OCI-LY1 (cell line): ENCODE measurements at regions not wholly inside any gene's neighbourhood (a gene's known extent, or its start where the extent isn't known, plus 50 kb on each side); places are given as distances from the start of the nearest gene placed in this dataset.

Experiments used
- EZH2 ChIP-seq: fragments of 200-600 bp; sonication (generic), shearing (Covaris generic); IDR thresholded peaks from 2 replicates; pipeline ENCODE4 v1.8.0; 2017; ENCODE audit warnings: borderline replicate concordance, mixed run types, mild to moderate bottlenecking, antibody characterized with exemption, low read length, moderate library complexity, mixed read lengths
- TF ChIP-seq, protein P1 (sequence below): fragments of 200-600 bp; sonication (generic), shearing (Covaris generic); IDR thresholded peaks from 2 replicates; pipeline ENCODE4 v1.5.1; 2017; ENCODE audit warnings: mild to moderate bottlenecking, antibody characterized with exemption, low read length, moderate library complexity, mixed read lengths

DNA sequence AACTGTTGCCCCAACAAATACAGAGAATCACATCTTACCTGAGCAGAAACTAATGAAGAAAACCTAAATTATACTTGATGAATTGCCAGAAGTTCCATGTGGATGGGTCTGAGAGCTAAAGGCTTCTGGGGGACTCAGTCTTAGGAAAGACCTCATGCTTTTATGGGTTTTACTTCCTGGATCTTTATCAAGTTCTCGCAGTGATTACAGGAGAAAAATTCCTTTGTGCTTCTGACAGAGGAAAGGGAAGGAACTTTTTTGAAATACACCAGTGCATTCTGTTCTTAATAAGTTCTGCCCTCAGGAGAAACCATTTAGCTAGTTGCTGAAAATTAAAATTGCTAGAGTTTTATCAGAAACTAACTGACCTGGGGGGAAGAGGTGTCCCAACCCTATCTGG is 203.9 kb upstream of the KITLG start:
- no peak for TF ChIP-seq EZH2
- TF ChIP-seq, protein P1, sequence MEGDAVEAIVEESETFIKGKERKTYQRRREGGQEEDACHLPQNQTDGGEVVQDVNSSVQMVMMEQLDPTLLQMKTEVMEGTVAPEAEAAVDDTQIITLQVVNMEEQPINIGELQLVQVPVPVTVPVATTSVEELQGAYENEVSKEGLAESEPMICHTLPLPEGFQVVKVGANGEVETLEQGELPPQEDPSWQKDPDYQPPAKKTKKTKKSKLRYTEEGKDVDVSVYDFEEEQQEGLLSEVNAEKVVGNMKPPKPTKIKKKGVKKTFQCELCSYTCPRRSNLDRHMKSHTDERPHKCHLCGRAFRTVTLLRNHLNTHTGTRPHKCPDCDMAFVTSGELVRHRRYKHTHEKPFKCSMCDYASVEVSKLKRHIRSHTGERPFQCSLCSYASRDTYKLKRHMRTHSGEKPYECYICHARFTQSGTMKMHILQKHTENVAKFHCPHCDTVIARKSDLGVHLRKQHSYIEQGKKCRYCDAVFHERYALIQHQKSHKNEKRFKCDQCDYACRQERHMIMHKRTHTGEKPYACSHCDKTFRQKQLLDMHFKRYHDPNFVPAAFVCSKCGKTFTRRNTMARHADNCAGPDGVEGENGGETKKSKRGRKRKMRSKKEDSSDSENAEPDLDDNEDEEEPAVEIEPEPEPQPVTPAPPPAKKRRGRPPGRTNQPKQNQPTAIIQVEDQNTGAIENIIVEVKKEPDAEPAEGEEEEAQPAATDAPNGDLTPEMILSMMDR: no peak
